A673 (cell line): ENCODE measurements at regions not wholly inside any gene's neighbourhood (a gene's known extent, or its start where the extent isn't known, plus 50 kb on each side); places are given as distances from the start of the nearest gene placed in this dataset.
A peak's percentile ranks its signal among the peaks of the same experiment; 100 is the strongest.

Source experiments
- BruUV-seq: library from RNA; stranded (reverse); fragments of 400-500 nt; replicated peaks from 2 replicates; lab custom pipeline; 2021; lab: Mats Ljungman, UMichigan
- CTCF ChIA-PET: fragments of 300-600 bp; sonication (Branson Sonifier 250); formaldehyde crosslinking; loops from one replicate; lab custom pipeline; 2022; ENCODE audit warnings: antibody characterized with exemption; lab: Charles Lee
- POLR2A ChIA-PET: fragments of 300-600 bp; sonication (Branson Sonifier 250); formaldehyde crosslinking; loops from one replicate; lab custom pipeline; 2022; ENCODE audit warnings: antibody characterized with exemption; ENCODE audit not compliant: low non-redundant PET; lab: Charles Lee
- DNase-seq: peaks from one replicate; pipeline ENCODE4 v3.0.0-alpha.2; 2015; ENCODE audit warnings: low spot score
- H3K27ac ChIP-seq: fragments of 200-600 bp; sonication (generic); 2 replicates; pipeline ENCODE4 v1.5.1; 2016; ENCODE audit warnings: mixed run types, low read depth, mild to moderate bottlenecking, mixed read lengths, antibody characterized with exemption, low read length; ENCODE audit not compliant: poor library complexity, severe bottlenecking
- H3K27me3 ChIP-seq: fragments of 200-600 bp; sonication (generic); replicated peaks from 2 replicates; pipeline ENCODE4 v1.6.1; 2017; ENCODE audit warnings: mixed run types, low read depth, mild to moderate bottlenecking, mixed read lengths, antibody characterized with exemption, low read length; ENCODE audit not compliant: insufficient read depth, poor library complexity
- H3K36me3 ChIP-seq: fragments of 200-600 bp; sonication (generic); 2 replicates; pipeline ENCODE4 v1.6.1; 2016; ENCODE audit warnings: mixed run types, mild to moderate bottlenecking, mixed read lengths, antibody characterized with exemption, low read length; ENCODE audit not compliant: insufficient read depth, poor library complexity, severe bottlenecking
- H3K4me1 ChIP-seq: fragments of 200-600 bp; sonication (generic); 2 replicates; pipeline ENCODE4 v1.6.1; 2017; ENCODE audit warnings: mixed run types, mild to moderate bottlenecking, mixed read lengths, antibody characterized with exemption, low read length; ENCODE audit not compliant: insufficient read depth, poor library complexity, severe bottlenecking
- H3K4me3 ChIP-seq: fragments of 200-600 bp; sonication (generic); 2 replicates; pipeline ENCODE4 v1.5.1; 2016; ENCODE audit warnings: low read depth, mixed run types, mild to moderate bottlenecking, mixed read lengths, low read length; ENCODE audit not compliant: poor library complexity, severe bottlenecking
- H3K9me3 ChIP-seq: fragments of 200-600 bp; sonication (generic); 2 replicates; pipeline ENCODE4 v1.6.1; 2016; ENCODE audit warnings: mixed run types, low read depth, mild to moderate bottlenecking, mixed read lengths, antibody characterized with exemption, low read length; ENCODE audit not compliant: poor library complexity, severe bottlenecking
- CTCF ChIP-seq: fragments of 300-800, 200-600 bp; sonication (generic); conservative IDR thresholded peaks from 2 replicates; pipeline ENCODE4 v1.5.1; 2017; ENCODE audit warnings: low read depth, mild to moderate bottlenecking, antibody characterized with exemption, low read length, moderate library complexity, mixed read lengths
- EZH2 ChIP-seq: fragments of 200-600 bp; sonication (generic); IDR thresholded peaks from 2 replicates; pipeline ENCODE4 v1.6.1; 2017; ENCODE audit warnings: borderline replicate concordance, low read depth, mild to moderate bottlenecking, mixed read lengths, antibody characterized with exemption, low read length; ENCODE audit not compliant: poor library complexity, severe bottlenecking
- intact Hi-C: fragments of 100-400 bp; cut with micrococcal nuclease; formaldehyde crosslinking; loops from one replicate; pipeline ENCODE4 v1.10.0; 2022; ENCODE audit not compliant: unreplicated experiment

DNA sequence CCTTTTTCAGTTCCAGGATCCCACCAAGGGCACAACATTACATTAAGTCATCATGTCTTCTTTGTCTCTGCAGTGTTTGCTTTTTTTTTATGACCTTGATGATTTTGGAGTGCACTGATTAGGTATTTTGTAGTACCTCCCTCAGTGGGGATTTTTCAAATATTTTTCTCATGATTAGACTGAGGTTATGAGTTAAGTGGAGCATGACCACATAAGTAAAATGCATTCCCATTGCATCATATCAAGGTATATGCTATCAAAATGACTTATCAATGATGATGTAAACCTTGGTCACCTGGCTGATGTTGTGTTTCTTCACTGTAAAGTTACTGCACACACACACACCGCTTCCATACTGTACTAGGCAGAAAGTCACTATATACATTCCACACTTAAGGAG lies 96.7 kb upstream of the TRPC4 start:
- BruUV-seq: no TSS peak
- intact Hi-C loops: no loop called here
- TF ChIP-seq CTCF: no peak
- no peak for TF ChIP-seq EZH2

DNA sequence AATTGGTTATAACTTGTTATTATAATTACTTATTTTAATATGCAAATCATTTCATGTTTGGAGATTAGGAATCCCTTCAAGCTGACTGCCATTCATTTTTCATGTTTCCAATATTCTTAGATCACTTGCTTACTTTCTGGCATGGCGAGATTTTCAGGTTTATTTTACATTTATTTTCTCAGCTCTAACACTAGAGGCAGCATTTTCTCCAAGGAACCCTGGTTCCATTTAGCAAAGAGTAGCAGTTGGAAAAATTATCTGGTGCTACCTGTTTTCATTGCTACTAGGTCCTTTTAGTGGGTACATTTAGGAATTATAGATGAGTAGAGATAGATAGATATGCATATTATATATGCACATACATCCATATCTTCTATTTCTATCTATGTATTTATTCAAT lies 90.9 kb upstream of the TRPC4 start:
- no TSS peak for BruUV-seq
- Histone ChIP-seq H3K4me3 (no peak overlapping the region), H3K27ac (no peak overlapping the region), H3K4me1 (peaks cover 4% of the 10 kb centered on the region), H3K9me3 (peaks cover 5% of the 10 kb centered on the region), H3K36me3 (peaks cover 6% of the 10 kb centered on the region), H3K27me3 (no peaks in the 10 kb centered on the region)
- DNase-seq: no peak
- intact Hi-C loops: no loop called here
- POLR2A ChIA-PET: no interaction called here
- peak; percentile 56 for TF ChIP-seq CTCF
- TF ChIP-seq EZH2: no peak
- CTCF ChIA-PET: no interaction called here

More for the DNA sequence above, 96.7 kb upstream of the TRPC4 start:
- Histone ChIP-seq H3K27me3 (no peaks in the 10 kb centered on the region), H3K27ac (no peak overlapping the region), H3K36me3 (peaks cover 18% of the 10 kb centered on the region), H3K4me3 (no peak overlapping the region), H3K9me3 (peaks cover 5% of the 10 kb centered on the region), H3K4me1 (no peaks in the 10 kb centered on the region)
- ChIA-PET POLR2A (no interaction called here), CTCF (no interaction called here)
- DNase-seq: no peak

GRCh38 chr13:37959284-37959683 lies 89.7 kb upstream of the TRPC4 start:
- TF ChIP-seq CTCF (no peak), EZH2 (no peak)
- intact Hi-C loops: no loop called here
- CTCF ChIA-PET: no interaction called here
- BruUV-seq: no TSS peak
- peaks cover 2% of the 10 kb centered on the region for H3K36me3 ChIP-seq
- no peak overlapping the region for H3K27ac ChIP-seq
- peaks cover 5% of the 10 kb centered on the region for H3K4me1 ChIP-seq
- H3K4me3 ChIP-seq: no peak overlapping the region
- peaks cover 5% of the 10 kb centered on the region for H3K9me3 ChIP-seq
- POLR2A ChIA-PET: no interaction called here
- no peak for DNase-seq
- no peaks in the 10 kb centered on the region for H3K27me3 ChIP-seq
